Stomach (tissue), 8 donors: ENCODE measurements at regions not wholly inside any gene's neighbourhood (a gene's known extent, or its start where the extent isn't known, plus 50 kb on each side); places are given as distances from the start of the nearest gene placed in this dataset.

Experiments
- DNase-seq, 2 donors: peaks; one replicate each; pipeline versions ENCODE4 v3.0.0 to v3.0.0-alpha.2; 2013 to 2019
- H3K27ac ChIP-seq, 5 donors: fragments of 200-600 bp in 4 of 5; sonication (generic) in 4 of 5; one replicate each; pipeline ENCODE4 v1.5.1; 2013 to 2019; ENCODE audit warnings: mild to moderate bottlenecking in 1 of 5, moderate library complexity in 1 of 5
- H3K27me3 ChIP-seq, 3 donors: fragments of 200-600 bp; sonication (generic); one replicate each; pipeline ENCODE4 v1.5.1; 2017 to 2019; ENCODE audit warnings: mixed run types in 1 of 3
- H3K36me3 ChIP-seq, 4 donors: fragments of 200-600 bp; sonication (generic); 1 replicate in 3 of 4; 2 replicates in 1 of 4; pipeline ENCODE4 v1.5.1; 2016 to 2019
- H3K4me1 ChIP-seq, 4 donors: fragments of 200-600 bp; sonication (generic); one replicate each; pipeline ENCODE4 v1.5.1; 2016 to 2019
- H3K4me3 ChIP-seq, 4 donors: fragments of 200-600 bp; sonication (generic) in 3 of 4; one replicate each; pipeline ENCODE4 v1.5.1; 2016 to 2019; ENCODE audit warnings: mild to moderate bottlenecking in 1 of 4
- H3K9me3 ChIP-seq, 4 donors: fragments of 200-600 bp; sonication (generic); one replicate each; pipeline ENCODE4 v1.5.1; 2016 to 2019
- CTCF ChIP-seq, 7 experiments: fragments of 450-650 bp in 4 of 7; fragments of 200-600 bp in 3 of 7; sonication (generic) in 3 of 7; IDR thresholded peaks; one replicate each; pipeline ENCODE4 v1.5.1; 2016 to 2019; ENCODE audit warnings: antibody characterized with exemption in 7 of 7, control low read depth in 2 of 7, mild to moderate bottlenecking in 1 of 7
- EP300 ChIP-seq: sonication (generic); formaldehyde crosslinking; IDR thresholded peaks from one replicate; pipeline ENCODE4 v1.6.1; 2017; ENCODE audit warnings: antibody characterized with exemption
- POLR2A ChIP-seq, 4 donors: fragments of 450-650 bp; IDR thresholded peaks; one replicate each; pipeline ENCODE4 v1.6.1; 2016; ENCODE audit warnings: antibody characterized with exemption in 4 of 4, control low read depth in 2 of 4, mild to moderate bottlenecking in 1 of 4, moderate library complexity in 1 of 4
- POLR2AphosphoS5 ChIP-seq, 3 donors: sonication (generic); formaldehyde crosslinking; IDR thresholded peaks; one replicate each; pipeline ENCODE4 v1.6.1; 2016; ENCODE audit warnings: antibody characterized with exemption in 3 of 3
- WGBS, 5 donors: extraction: QIAGEN DNeasy Blood & Tissue Kit in 3 of 5; methylation state at CpG; one replicate each; pipeline versions ENCODE4 v1.1.5 to v1.1.7; 2013 to 2018; 5-methylcytosine and 5-hydroxymethylcytosine counted together
- intact Hi-C: fragments of 100-400 bp; cut with DNase I; formaldehyde crosslinking; loops from one replicate; pipeline ENCODE4 v1.15.1; 2023; ENCODE audit warnings: low total_unique reads
- donor health status: healthy with polysubstance abuse.
- donor health status: Bipolar disorder and iron deficiency.
- donor health status: healthy.

GRCh38 chr21:17667256-17667655, 54.6 kb upstream of the BTG3 start:
- TF ChIP-seq CTCF (IDR thresholded peaks at IDR 0.05) (no peak), POLR2AphosphoS5 (IDR thresholded peaks at IDR 0.05) (no peak), EP300 (no peak), POLR2A (IDR thresholded peaks at IDR 0.05) (no peak)
- intact Hi-C loops = no loop called here
- no peak overlapping the region for H3K27ac ChIP-seq
- no peaks in the 10 kb centered on the region for H3K27me3 ChIP-seq
- 72 to 85% (median 79%) methylated on average over 5 of the region's 5 CpGs for WGBS, 5 donors
- H3K4me3 ChIP-seq = no peak overlapping the region
- DNase-seq = no peak
- H3K4me1 ChIP-seq = no peaks in the 10 kb centered on the region
- no peaks in the 10 kb centered on the region for H3K9me3 ChIP-seq
- no peaks in the 10 kb centered on the region for H3K36me3 ChIP-seq
